GM12878 (cell line): ENCODE measurements at regions not wholly inside any gene's neighbourhood (a gene's known extent, or its start where the extent isn't known, plus 50 kb on each side); places are given as distances from the start of the nearest gene placed in this dataset.

Experiments used
- CEBPB ChIP-seq, 2 experiments: fragments of 150-350 bp in 1 of 2; IDR thresholded peaks; 2 replicates each; pipeline ENCODE4 v1.6.1; 2012 to 2014; ENCODE audit warnings: low read depth in 2 of 2, low read length in 2 of 2, borderline replicate concordance in 1 of 2, inconsistent platforms in 1 of 2
- EP300 ChIP-seq, 2 experiments: fragments of 150-350 bp in 1 of 2; IDR thresholded peaks; 2 replicates each; pipeline ENCODE4 v1.6.1; 2011 to 2012; ENCODE audit warnings: low read depth in 2 of 2, low read length in 2 of 2, borderline replicate concordance in 1 of 2, improper control_type of control experiment in 1 of 2, inconsistent platforms in 1 of 2; ENCODE audit not compliant: control insufficient read depth in 1 of 2
- EZH2 ChIP-seq: IDR thresholded peaks from 2 replicates; pipeline ENCODE4 v1.6.1; 2012; ENCODE audit warnings: low read depth, mild to moderate bottlenecking, control low read depth, inconsistent platforms, low read length, borderline replicate concordance; ENCODE audit not compliant: control insufficient read depth
- FOXM1 ChIP-seq: IDR thresholded peaks from 2 replicates; pipeline ENCODE4 v1.6.1; 2012; ENCODE audit warnings: low read depth, mild to moderate bottlenecking, inconsistent platforms, low read length, moderate library complexity
- POLR2A ChIP-seq: IDR thresholded peaks from 2 replicates; pipeline ENCODE4 v1.6.1; 2011; ENCODE audit warnings: low read depth, mild to moderate bottlenecking, low read length
- RBBP5 ChIP-seq: fragments of 200-600 bp; sonication (generic); conservative IDR thresholded peaks from 2 replicates; pipeline ENCODE4 v1.6.1; 2016
- SMC3 ChIP-seq: IDR thresholded peaks from 2 replicates; pipeline ENCODE4 v1.6.1; 2011; ENCODE audit warnings: low read length, improper control_type of control experiment, borderline replicate concordance
- SP1 ChIP-seq: IDR thresholded peaks from one replicate; pipeline ENCODE4 v1.6.1; 2011; ENCODE audit warnings: low read depth, low read length
- STAT3 ChIP-seq: IDR thresholded peaks from 2 replicates; pipeline ENCODE4 v1.6.1; 2011; ENCODE audit warnings: low read depth, low read length, improper control_type of control experiment
- TF ChIP-seq, protein P1 (sequence below): IDR thresholded peaks from 2 replicates; pipeline ENCODE4 v1.6.1; 2012; ENCODE audit warnings: low read length, inconsistent platforms
- TF ChIP-seq, protein P2 (sequence below): IDR thresholded peaks from 2 replicates; pipeline ENCODE4 v1.6.1; 2011; ENCODE audit warnings: low read depth, mild to moderate bottlenecking, low read length, moderate library complexity, borderline replicate concordance; ENCODE audit errors: extremely low read depth
- TF ChIP-seq, protein P3 (sequence below), 3 experiments: IDR thresholded peaks in 2 of 3; conservative IDR thresholded peaks in 1 of 3; 2 replicates each; pipeline ENCODE4 v1.5.1; 2011; ENCODE audit warnings: low read depth in 3 of 3, low read length in 3 of 3, mild to moderate bottlenecking in 3 of 3, control low read depth in 2 of 3, moderate library complexity in 2 of 3, inconsistent platforms in 1 of 3, mixed read lengths in 1 of 3; ENCODE audit not compliant: control insufficient read depth in 2 of 3, insufficient read depth in 1 of 3; ENCODE audit errors: extremely low read depth in 1 of 3

DNA sequence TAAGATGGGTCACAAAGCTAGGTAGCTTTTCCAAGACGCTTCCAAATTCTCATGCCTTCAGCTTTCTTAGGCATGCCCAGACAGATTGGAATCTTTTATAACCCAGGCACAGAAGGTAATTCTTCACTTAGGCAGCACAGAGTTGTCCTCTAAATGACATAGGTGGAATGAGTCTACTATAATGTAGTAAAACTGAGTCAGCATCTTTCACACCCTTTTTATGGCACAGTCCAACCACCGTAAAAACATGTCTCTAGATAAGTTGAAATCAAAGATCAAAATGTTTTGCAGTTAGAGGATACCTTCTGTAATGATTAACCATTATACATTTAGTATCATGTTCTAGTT lies 128.4 kb upstream of the FAT1 start:
- TF ChIP-seq, protein P1, sequence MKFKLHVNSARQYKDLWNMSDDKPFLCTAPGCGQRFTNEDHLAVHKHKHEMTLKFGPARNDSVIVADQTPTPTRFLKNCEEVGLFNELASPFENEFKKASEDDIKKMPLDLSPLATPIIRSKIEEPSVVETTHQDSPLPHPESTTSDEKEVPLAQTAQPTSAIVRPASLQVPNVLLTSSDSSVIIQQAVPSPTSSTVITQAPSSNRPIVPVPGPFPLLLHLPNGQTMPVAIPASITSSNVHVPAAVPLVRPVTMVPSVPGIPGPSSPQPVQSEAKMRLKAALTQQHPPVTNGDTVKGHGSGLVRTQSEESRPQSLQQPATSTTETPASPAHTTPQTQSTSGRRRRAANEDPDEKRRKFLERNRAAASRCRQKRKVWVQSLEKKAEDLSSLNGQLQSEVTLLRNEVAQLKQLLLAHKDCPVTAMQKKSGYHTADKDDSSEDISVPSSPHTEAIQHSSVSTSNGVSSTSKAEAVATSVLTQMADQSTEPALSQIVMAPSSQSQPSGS = no peak
- TF ChIP-seq EP300 (IDR thresholded peaks at IDR 0.05; ENCODE audit: borderline replicate concordance in 1 of 2, control insufficient read depth in 1 of 2, low read depth in 2 of 2, low read length in 2 of 2) (no peak), CEBPB (IDR thresholded peaks at IDR 0.05; ENCODE audit: borderline replicate concordance in 1 of 2, low read depth in 2 of 2, low read length in 2 of 2) (no peak), SMC3 (no peak), RBBP5 (no peak), FOXM1 (no peak), SP1 (no peak), EZH2 (no peak), POLR2A (no peak), STAT3 (no peak)
- TF ChIP-seq, protein P2, sequence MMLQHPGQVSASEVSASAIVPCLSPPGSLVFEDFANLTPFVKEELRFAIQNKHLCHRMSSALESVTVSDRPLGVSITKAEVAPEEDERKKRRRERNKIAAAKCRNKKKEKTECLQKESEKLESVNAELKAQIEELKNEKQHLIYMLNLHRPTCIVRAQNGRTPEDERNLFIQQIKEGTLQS = no peak
- TF ChIP-seq, protein P3, sequence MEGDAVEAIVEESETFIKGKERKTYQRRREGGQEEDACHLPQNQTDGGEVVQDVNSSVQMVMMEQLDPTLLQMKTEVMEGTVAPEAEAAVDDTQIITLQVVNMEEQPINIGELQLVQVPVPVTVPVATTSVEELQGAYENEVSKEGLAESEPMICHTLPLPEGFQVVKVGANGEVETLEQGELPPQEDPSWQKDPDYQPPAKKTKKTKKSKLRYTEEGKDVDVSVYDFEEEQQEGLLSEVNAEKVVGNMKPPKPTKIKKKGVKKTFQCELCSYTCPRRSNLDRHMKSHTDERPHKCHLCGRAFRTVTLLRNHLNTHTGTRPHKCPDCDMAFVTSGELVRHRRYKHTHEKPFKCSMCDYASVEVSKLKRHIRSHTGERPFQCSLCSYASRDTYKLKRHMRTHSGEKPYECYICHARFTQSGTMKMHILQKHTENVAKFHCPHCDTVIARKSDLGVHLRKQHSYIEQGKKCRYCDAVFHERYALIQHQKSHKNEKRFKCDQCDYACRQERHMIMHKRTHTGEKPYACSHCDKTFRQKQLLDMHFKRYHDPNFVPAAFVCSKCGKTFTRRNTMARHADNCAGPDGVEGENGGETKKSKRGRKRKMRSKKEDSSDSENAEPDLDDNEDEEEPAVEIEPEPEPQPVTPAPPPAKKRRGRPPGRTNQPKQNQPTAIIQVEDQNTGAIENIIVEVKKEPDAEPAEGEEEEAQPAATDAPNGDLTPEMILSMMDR (IDR thresholded peaks at IDR 0.05 in 2 of 3, conservative IDR thresholded peaks at IDR 0.05 in 1 of 3; ENCODE audit: control insufficient read depth in 2 of 3, extremely low read depth in 1 of 3, insufficient read depth in 1 of 3, low read depth in 3 of 3, low read length in 3 of 3) = no peak
